COR-L47 (cell line): ENCODE measurements at regions not wholly inside any gene's neighbourhood (a gene's known extent, or its start where the extent isn't known, plus 50 kb on each side); places are given as distances from the start of the nearest gene placed in this dataset.
"Not testable (repeated sequence)": the region's sequence is repeated elsewhere in the genome, so short reads cannot be mapped to it uniquely, and the experiment has no call there.

ENCODE experiments used
- DNase-seq: peaks from one replicate; lab custom pipeline; 2025; lab: John Stamatoyannopoulos, UW

- not testable (repeated sequence) for DNase-seq
Measured at GRCh38 chrX:23458957-23459356, 124.3 kb downstream of the PTCHD1 start.

GRCh38 chrX:23465105-23465791 lies 130.6 kb downstream of the PTCHD1 start:
- DNase-seq, result no peak

- no peak for DNase-seq
Measured at GRCh38 chrX:23465985-23466384, 131.3 kb downstream of the PTCHD1 start.

GRCh38 chrX:23478056-23478455 lies 143.4 kb downstream of the PTCHD1 start:
- DNase-seq, result no peak

GRCh38 chrX:23478561-23478960 lies 143.9 kb downstream of the PTCHD1 start:
- DNase-seq, result no peak

GRCh38 chrX:23482561-23482960 lies 147.9 kb downstream of the PTCHD1 start:
- DNase-seq, result no peak

- no peak for DNase-seq
Measured at GRCh38 chrX:23483396-23483795, 148.7 kb downstream of the PTCHD1 start.

GRCh38 chrX:23493941-23494374 lies 159.3 kb downstream of the PTCHD1 start:
- DNase-seq, result no peak

- DNase-seq, result no peak
Measured at GRCh38 chrX:23494741-23495140, 160.1 kb downstream of the PTCHD1 start.

GRCh38 chrX:23497919-23498318 lies 163.3 kb downstream of the PTCHD1 start:
- no peak for DNase-seq

- no peak for DNase-seq
Measured at GRCh38 chrX:23501974-23502373, 165.3 kb upstream of the PRDX4 start.

- peak; percentile 85 for DNase-seq
Measured at GRCh38 chrX:23503835-23504539, 163.3 kb upstream of the PRDX4 start.

GRCh38 chrX:23504540-23504884 lies 162.8 kb upstream of the PRDX4 start:
- no peak for DNase-seq

- DNase-seq, result no peak
Measured at GRCh38 chrX:23504895-23505294, 162.4 kb upstream of the PRDX4 start.

GRCh38 chrX:23505531-23506303 lies 161.6 kb upstream of the PRDX4 start:
- no peak for DNase-seq

GRCh38 chrX:23509256-23509655 lies 158.0 kb upstream of the PRDX4 start:
- DNase-seq, result no peak

- DNase-seq, result peak; percentile 15
Measured at GRCh38 chrX:23511793-23512192, 155.5 kb upstream of the PRDX4 start.

- no peak for DNase-seq
Measured at GRCh38 chrX:23513121-23513520, 154.2 kb upstream of the PRDX4 start.

- no peak for DNase-seq
Measured at GRCh38 chrX:23514082-23514481, 153.2 kb upstream of the PRDX4 start.

GRCh38 chrX:23515028-23515427 lies 152.3 kb upstream of the PRDX4 start:
- peak; percentile 53 for DNase-seq

- DNase-seq, result not testable (repeated sequence)
Measured at GRCh38 chrX:23523026-23523657, 144.2 kb upstream of the PRDX4 start.

- DNase-seq, result no peak
Measured at GRCh38 chrX:23524467-23524866, 142.8 kb upstream of the PRDX4 start.
